T-helper 2 cell (primary cell): ENCODE measurements at regions not wholly inside any gene's neighbourhood (a gene's known extent, or its start where the extent isn't known, plus 50 kb on each side); places are given as distances from the start of the nearest gene placed in this dataset.
"Not testable (repeated sequence)": the region's sequence is repeated elsewhere in the genome, so short reads cannot be mapped to it uniquely, and the experiment has no call there.

Source experiments
- DNase-seq, 5 experiments: peaks; one replicate each; pipeline versions ENCODE4 v3.0.0 to v3.0.0-alpha.2; 2012 to 2022

DNA sequence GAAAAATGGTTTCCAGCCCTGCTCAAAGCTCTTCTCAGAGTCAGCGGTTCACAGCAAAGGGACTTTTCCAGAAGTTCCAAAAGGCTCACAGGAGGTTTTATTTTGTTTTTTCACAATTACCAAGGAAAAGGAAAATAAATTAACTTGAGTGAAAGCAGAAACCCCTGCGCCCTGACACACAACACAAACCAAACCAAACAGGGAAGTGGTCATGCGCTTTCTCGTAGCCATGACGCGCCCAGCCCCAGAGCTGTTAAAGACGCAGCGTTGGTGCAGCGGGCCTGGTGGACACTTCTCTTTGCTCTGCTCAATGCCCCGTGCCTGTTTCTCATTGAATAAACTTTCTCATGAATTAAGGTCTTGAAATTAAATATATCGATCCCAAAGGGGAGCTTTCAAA is 134.4 kb upstream of the LYZL2 start:
- no peak for DNase-seq

- no peak for DNase-seq
These were observed 133.1 kb upstream of the LYZL2 start for GRCh38 chr10:30762620-30763019.

DNA sequence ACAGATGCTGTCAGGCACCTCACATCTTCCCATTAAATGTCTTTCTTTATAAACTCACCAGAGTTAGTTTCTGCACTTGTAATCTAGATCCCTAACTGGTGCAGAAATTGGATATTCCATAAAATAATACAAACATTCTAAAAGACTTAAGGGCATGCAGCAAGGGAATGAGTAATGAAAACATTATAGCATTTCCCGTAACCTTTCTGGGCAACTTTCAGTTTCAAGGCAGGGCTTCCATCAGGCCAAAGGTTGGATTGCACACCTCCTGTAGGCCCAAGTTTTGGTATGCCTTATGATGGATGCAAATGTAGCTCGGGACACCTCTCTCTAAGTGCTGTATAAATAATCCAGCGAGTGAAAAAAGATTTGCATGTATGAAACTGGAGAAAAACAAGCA is 129.9 kb upstream of the LYZL2 start:
- DNase-seq: no peak

DNA sequence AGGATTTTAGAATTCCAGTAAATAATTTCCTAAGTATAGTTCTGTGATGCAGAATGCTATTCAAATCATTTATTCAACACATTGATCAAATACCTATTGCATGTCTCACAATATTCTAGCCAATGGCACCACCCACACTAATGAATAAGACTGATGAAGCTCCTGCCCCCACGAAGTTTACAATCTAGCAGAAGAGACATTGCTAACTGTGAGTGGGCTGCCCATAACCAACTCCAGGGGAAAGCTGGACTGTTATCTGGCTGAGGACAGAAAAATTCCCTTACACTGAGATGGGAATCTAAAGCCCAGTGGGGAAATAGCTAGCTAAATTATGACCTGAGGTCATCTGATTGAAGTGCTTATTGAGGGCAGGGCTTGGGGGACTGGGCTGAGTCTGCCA is 128.8 kb upstream of the LYZL2 start:
- DNase-seq: no peak

DNA sequence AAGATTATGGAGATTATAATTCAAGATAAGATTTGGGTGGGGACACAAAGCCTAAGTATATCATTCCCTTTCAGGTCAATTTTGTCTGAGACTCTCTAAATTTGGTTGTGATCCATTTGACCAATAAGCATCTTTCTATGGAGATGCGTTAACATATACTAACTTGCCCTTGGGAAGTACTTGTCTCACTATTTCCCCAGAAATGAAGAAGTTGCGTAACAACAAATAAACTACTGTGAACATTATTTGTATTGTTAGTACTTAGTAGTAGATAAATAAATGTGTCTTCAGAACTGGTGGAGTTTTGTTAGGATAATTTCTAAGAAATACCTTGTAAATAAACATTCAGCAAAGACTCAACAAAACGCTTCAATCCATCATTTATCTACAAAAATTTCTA is 127.3 kb upstream of the LYZL2 start:
- DNase-seq: no peak

GRCh38 chr10:30756151-30756550 is 126.6 kb upstream of the LYZL2 start:
- no peak for DNase-seq

- DNase-seq: no peak
These were observed 125.9 kb upstream of the LYZL2 start for GRCh38 chr10:30755441-30755953.

- DNase-seq: no peak
These were observed 122.9 kb upstream of the LYZL2 start for GRCh38 chr10:30752481-30752881.

- DNase-seq: peak; percentile 28 to 87 (median 55)
These were observed 122.3 kb upstream of the LYZL2 start for GRCh38 chr10:30751678-30752331.

- DNase-seq: peak in 1 of 5 experiments; percentile 44
These were observed 121.6 kb upstream of the LYZL2 start for GRCh38 chr10:30750971-30751677.

DNA sequence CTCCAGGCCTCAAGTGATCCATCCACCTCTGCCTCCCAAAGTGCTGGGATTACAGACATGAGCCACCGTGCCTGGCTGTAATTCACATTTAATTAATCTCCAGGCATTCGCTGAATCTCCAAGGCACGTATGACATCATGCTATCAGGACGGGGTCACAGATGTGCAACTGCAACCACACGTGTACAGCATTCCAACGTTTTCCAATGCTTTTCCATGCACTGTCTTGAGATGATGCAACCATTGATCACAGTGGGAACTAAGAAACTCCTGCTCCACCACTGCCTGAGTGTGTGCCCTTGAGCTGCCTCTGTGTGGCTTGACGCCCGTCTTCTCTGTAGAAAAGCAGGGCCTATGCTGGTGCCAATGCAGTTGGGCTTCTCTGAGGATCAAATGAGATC is 119.8 kb upstream of the LYZL2 start:
- DNase-seq: no peak

DNA sequence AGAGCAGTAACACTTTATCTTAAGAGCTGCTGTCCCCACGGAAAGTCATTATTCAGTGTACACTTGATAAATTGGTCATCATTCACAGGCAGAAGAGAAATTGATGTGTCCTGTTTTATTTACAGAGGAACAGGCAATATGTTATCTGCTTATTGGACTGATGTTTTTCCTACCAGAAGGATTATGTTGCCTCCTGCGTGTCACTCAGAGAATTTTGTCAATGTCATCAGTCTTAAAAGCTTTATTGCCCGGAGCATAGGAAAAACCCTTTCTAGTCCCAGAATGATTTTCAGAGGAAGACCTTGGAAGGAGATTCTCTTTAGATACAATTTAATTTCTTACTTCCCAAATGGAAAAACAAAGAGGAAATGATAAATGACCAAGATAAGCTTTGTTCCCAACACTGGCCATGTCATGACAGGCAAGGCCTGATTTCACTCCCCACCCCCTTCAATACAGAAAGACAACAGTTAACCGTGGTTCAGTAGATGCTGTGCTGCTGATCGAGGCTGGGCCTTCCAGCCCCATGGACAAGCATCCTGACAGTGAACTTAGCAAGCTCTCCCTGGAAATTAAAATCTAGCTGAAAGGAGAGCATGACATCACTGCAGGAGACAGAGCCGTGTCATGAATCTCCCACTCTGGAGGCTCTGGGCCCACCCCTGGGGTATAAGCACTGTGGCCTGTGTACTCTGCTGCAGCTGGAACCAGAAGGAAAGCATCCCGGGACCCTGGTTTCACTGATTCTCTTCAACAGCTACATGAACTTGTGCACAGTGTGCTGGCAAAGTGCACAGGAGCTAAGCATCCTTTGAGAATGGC is 118.8 kb upstream of the LYZL2 start:
- no peak for DNase-seq

- DNase-seq: peak in 2 of 5 experiments; percentile 30 to 66
These were observed 118.1 kb upstream of the LYZL2 start for GRCh38 chr10:30747633-30748032.

GRCh38 chr10:30745953-30746352 is 116.4 kb upstream of the LYZL2 start:
- no peak for DNase-seq

DNA sequence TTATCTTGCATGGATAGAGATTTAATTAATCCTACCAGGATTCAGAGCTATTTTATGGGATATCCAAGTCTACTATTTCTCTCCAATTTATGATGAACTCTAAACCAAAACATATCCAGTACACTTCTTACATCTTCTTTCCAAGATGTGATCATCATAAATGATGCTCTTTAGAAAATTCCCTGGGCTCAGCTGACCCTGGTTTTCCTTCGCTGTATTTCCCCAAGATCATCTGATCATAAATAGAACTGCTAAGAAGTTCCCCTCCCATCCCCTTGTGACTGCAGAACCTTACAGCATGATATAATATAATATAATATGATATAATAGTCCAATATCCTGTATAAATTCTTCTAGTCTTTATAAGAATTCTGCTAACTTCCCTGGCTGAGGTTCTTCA is 114.6 kb upstream of the LYZL2 start:
- no peak for DNase-seq

- DNase-seq: no peak
These were observed 114.0 kb upstream of the LYZL2 start for GRCh38 chr10:30743586-30743985.

DNA sequence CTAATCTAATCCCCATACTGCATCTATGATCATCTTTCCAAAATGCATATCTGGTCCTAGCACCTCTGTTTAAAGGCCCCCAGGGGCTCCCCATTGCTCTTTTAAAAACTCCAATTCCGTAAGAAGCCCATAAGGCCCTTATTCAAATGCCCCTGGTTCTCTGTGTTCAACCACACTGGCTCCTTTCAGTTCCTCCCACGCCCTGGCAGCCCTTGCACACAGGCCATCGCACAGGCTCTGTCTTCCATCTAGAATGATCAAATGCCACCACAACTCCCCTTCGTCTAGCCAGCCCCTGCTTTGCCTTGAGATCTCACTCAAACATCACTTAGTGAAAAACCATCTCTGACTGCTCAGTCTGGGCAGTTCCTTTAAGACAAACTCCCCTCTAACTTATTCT is 112.9 kb upstream of the LYZL2 start:
- DNase-seq: peak in 1 of 5 experiments; percentile 34

GRCh38 chr10:30740774-30741173 is 111.2 kb upstream of the LYZL2 start:
- DNase-seq: not testable (repeated sequence)

GRCh38 chr10:30738416-30738815 is 108.9 kb upstream of the LYZL2 start:
- no peak for DNase-seq

DNA sequence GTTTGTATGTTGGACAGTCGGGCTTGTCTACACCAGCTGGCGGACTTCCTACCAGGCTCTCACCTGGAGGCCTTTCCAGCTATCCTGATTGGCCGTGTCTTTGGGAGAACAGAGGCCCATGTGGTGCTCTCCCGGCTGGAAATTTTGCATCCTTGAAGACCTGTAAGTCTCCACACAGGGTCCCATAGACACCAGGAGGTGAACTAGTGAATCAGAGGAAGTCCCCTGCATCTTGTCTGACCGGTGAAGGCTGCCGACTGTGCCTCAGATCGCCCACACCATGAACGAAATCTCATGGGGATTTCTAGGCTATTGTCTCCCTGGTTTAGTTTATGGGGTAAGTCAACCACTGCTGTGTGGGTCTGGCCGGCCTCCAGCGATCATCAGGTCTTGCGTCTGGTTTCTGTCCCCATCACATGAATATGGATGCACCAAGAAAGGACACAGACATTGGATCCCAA is 108.4 kb upstream of the LYZL2 start:
- no peak for DNase-seq

DNA sequence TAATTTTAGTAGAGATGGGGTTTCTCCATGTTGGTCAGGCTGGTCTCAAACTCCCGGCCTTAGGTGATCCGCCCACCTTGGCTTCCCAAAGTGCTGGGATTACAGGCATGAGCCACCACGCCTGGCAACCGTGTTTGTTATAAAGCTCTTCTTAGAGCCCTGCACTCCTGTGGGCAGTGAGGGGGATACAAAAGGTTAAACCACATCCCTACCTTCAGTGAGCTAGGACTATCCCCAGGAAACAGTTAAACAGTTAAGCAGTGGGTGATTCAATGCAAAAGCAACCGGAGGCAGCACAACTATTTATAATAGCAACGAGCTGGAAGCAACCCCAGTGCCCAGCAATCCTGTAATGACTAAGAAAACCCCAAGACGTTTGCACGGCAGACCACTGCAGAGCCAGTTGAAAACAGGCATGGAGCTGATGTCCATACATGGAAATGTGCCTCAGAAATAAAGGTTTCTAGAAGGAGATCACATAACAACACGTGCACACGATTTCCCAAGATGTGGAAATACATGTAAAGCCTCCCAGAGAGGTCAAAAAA is 107.2 kb upstream of the LYZL2 start:
- peak in 1 of 5 experiments; percentile 96 for DNase-seq

GRCh38 chr10:30734901-30735300 is 105.3 kb upstream of the LYZL2 start:
- DNase-seq: no peak

- no peak for DNase-seq
These were observed 103.1 kb upstream of the LYZL2 start for GRCh38 chr10:30732671-30733070.
